Smooth muscle cell (in vitro differentiated cells): ENCODE measurements at regions not wholly inside any gene's neighbourhood (a gene's known extent, or its start where the extent isn't known, plus 50 kb on each side); places are given as distances from the start of the nearest gene placed in this dataset.

ENCODE experiments used
- DNase-seq: peaks from one replicate; lab custom pipeline; 2025; ENCODE audit not compliant: unreplicated experiment; lab: John Stamatoyannopoulos, UW
- H2AFZ ChIP-seq: fragments of 200-600 bp; sonication (generic); 2 replicates; pipeline ENCODE4 v1.6.0; 2016; ENCODE audit warnings: antibody characterized with exemption, low read depth, mild to moderate bottlenecking
- H3F3A ChIP-seq: fragments of 200-600 bp; sonication (generic); 2 replicates; pipeline ENCODE4 v1.6.0; 2017; ENCODE audit warnings: antibody characterized with exemption, low read depth
- H3K27ac ChIP-seq: fragments of 200-600 bp; sonication (generic); 2 replicates; pipeline ENCODE4 v1.5.1; 2016; ENCODE audit warnings: low read depth, mild to moderate bottlenecking
- H3K27me3 ChIP-seq: fragments of 200-600 bp; sonication (generic); 2 replicates; pipeline ENCODE4 v1.6.1; 2016; ENCODE audit warnings: low read depth, mild to moderate bottlenecking
- H3K36me3 ChIP-seq: fragments of 200-600 bp; sonication (generic); 2 replicates; pipeline ENCODE4 v1.5.1; 2016; ENCODE audit warnings: low read depth
- H3K4me1 ChIP-seq: fragments of 200-600 bp; sonication (generic); 2 replicates; pipeline ENCODE4 v1.5.1; 2016; ENCODE audit warnings: low read depth
- H3K4me2 ChIP-seq: fragments of 200-600 bp; sonication (generic); 2 replicates; pipeline ENCODE4 v1.6.0; 2016; ENCODE audit warnings: mild to moderate bottlenecking
- H3K4me3 ChIP-seq: fragments of 200-600 bp; sonication (generic); 2 replicates; pipeline ENCODE4 v1.5.1; 2016; ENCODE audit warnings: mild to moderate bottlenecking
- H3K79me2 ChIP-seq: fragments of 200-600 bp; sonication (generic); 2 replicates; pipeline ENCODE4 v1.6.0; 2016; ENCODE audit warnings: low read depth, mild to moderate bottlenecking
- H3K9ac ChIP-seq: fragments of 200-600 bp; sonication (generic); 2 replicates; pipeline ENCODE4 v1.6.0; 2016; ENCODE audit warnings: low read depth
- H3K9me3 ChIP-seq: fragments of 200-600 bp; sonication (generic); replicated peaks from 2 replicates; pipeline ENCODE4 v1.5.1; 2016; ENCODE audit warnings: low read depth
- H4K20me1 ChIP-seq: fragments of 200-600 bp; sonication (generic); 2 replicates; pipeline ENCODE4 v1.6.0; 2016; ENCODE audit warnings: low read depth
- WGBS: methylation state at CpG from one replicate; pipeline ENCODE4 v1.1.7; 2016; ENCODE audit warnings: low lambda C conversion rate; 5-methylcytosine and 5-hydroxymethylcytosine counted together
- TF ChIP-seq, protein P1 (sequence below): fragments of 200-600 bp; sonication (generic); IDR thresholded peaks from 2 replicates; pipeline ENCODE4 v1.5.1; 2017; ENCODE audit warnings: borderline replicate concordance, mild to moderate bottlenecking, antibody characterized with exemption; ENCODE audit not compliant: insufficient read depth, poor library complexity, severe bottlenecking

DNA sequence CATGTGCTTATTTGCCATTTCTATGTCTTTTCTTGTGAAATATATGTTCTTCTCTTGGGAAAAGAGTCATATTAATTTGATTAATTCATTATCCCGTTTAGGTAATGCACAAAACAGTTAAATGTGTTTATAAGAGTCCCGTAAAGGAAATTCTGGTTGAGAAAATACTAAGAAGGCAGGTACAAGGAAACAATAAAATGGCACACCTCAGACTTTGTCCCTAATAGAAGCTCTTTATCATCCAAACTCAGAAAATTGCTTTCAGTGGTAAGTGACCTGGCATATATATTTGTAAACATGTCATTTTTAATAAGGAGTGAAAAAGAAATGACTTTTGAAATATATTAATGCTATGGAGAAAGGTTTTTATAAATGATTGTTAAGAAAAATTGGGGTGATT is 540.5 kb upstream of the CITED2 start:
- Histone ChIP-seq H3K36me3 (no peaks in the 10 kb centered on the region), H3K27ac (no peak overlapping the region), H3F3A (no peaks in the 10 kb centered on the region), H2AFZ (no peak overlapping the region), H3K4me2 (no peak overlapping the region), H3K4me1 (peaks cover 19% of the 10 kb centered on the region), H4K20me1 (no peaks in the 10 kb centered on the region), H3K4me3 (no peak overlapping the region), H3K9me3 (no peaks in the 10 kb centered on the region), H3K27me3 (no peaks in the 10 kb centered on the region), H3K79me2 (no peaks in the 10 kb centered on the region), H3K9ac (no peak overlapping the region)
- TF ChIP-seq, protein P1, sequence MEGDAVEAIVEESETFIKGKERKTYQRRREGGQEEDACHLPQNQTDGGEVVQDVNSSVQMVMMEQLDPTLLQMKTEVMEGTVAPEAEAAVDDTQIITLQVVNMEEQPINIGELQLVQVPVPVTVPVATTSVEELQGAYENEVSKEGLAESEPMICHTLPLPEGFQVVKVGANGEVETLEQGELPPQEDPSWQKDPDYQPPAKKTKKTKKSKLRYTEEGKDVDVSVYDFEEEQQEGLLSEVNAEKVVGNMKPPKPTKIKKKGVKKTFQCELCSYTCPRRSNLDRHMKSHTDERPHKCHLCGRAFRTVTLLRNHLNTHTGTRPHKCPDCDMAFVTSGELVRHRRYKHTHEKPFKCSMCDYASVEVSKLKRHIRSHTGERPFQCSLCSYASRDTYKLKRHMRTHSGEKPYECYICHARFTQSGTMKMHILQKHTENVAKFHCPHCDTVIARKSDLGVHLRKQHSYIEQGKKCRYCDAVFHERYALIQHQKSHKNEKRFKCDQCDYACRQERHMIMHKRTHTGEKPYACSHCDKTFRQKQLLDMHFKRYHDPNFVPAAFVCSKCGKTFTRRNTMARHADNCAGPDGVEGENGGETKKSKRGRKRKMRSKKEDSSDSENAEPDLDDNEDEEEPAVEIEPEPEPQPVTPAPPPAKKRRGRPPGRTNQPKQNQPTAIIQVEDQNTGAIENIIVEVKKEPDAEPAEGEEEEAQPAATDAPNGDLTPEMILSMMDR: no peak
- no peak for DNase-seq
- 93% methylated on average over 2 of the region's 2 CpGs for WGBS

DNA sequence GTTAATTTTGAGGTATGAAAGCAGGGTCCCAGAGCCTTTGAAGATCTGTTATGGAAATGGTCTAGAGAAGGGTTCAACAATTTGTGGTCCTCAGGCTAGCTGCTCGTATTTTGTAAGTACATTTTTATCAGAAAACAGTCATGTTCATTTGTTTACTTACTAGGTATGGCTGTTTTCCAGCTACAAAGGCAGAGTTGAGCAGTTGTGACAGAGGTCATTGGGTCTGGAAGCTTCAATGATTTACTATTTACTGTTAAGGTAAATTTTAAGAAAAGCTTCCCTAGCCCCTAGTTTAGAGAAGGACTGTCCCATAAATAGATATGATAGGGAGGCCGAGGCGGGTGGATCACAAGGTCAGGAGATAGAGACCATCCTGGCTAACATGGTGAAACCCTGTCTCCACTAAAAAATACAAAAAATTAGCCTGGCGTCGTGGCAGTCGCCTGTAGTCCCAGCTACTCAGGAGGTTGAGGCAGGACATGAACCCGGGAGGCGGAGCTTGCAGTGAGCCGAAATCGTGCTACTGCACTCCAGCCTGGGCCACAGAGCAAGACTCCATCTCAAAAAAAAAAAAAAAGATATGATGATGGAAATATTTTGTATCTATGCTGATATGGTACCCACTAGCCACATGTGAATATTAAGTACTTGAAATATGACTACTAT is 538.4 kb upstream of the CITED2 start:
- no peak for DNase-seq
- WGBS: 96% methylated on average over 10 of the region's 10 CpGs
- Histone ChIP-seq H3K36me3 (no peaks in the 10 kb centered on the region), H3K4me3 (no peak overlapping the region), H3K27me3 (no peaks in the 10 kb centered on the region), H3K4me1 (peaks cover 6% of the 10 kb centered on the region), H2AFZ (peak overlapping the region; percentile 63), H4K20me1 (no peaks in the 10 kb centered on the region), H3K4me2 (no peak overlapping the region), H3K9ac (no peak overlapping the region), H3K27ac (no peak overlapping the region), H3K79me2 (no peaks in the 10 kb centered on the region), H3F3A (no peaks in the 10 kb centered on the region), H3K9me3 (no peaks in the 10 kb centered on the region)
- TF ChIP-seq, protein P1: no peak

DNA sequence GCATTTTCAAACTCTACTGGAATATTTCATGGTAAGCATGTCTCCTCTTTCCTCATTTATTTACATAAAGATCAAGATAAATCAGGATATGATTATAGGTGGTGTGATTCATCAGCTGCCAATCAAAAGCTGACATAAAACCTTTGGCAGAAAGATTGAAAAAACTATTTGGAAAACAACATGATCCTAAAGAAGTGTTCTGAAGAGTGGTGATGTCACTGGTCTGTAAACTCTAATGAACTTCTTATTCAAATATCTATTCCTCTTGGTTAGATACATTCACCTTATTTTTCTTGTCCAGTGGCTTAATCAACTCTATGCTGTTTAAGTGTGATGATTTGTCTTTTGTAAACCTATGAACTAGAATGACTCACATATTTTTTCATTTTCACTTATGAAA is 535.5 kb upstream of the CITED2 start:
- H3F3A ChIP-seq: no peaks in the 10 kb centered on the region
- no peak overlapping the region for H3K9ac ChIP-seq
- peaks cover 8% of the 10 kb centered on the region for H3K4me1 ChIP-seq
- H4K20me1 ChIP-seq: no peaks in the 10 kb centered on the region
- H3K4me2 ChIP-seq: no peak overlapping the region
- DNase-seq: no peak
- H3K9me3 ChIP-seq: no peaks in the 10 kb centered on the region
- no peaks in the 10 kb centered on the region for H3K36me3 ChIP-seq
- H3K4me3 ChIP-seq: no peak overlapping the region
- TF ChIP-seq, protein P1: no peak
- no peaks in the 10 kb centered on the region for H3K79me2 ChIP-seq
- H2AFZ ChIP-seq: no peak overlapping the region
- no peaks in the 10 kb centered on the region for H3K27me3 ChIP-seq
- no peak overlapping the region for H3K27ac ChIP-seq

DNA sequence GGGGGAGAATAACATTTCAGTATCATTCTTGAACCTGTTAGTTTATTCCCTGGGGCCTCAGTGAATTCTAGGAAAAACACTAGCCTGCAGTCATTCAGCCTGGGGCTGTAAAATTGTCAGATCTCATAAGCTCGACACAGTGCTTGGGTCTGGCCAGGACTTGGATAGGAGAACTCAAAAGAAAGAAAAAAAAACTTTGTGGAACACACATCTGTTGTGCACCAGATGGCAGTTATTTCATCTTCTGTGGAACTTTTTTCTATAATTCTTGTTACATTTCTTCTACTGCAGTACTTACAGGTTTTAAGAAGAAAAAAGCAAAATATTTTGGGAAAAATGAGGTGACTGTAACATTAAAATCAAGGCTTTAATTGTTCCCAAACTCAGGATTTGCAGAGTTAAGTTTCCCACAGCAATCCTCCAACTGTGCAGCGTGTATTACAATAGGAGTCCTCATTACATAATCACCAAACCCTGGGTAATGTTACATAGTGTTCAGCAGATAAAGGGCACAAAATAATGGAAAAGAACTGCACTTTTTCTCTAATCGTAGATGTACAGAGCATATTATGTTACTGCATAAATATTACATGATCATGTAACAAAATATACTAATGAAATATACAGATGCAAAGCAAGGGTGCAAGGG is 531.1 kb upstream of the CITED2 start:
- no peaks in the 10 kb centered on the region for H3K36me3 ChIP-seq
- no peaks in the 10 kb centered on the region for H3F3A ChIP-seq
- H3K9me3 ChIP-seq: no peaks in the 10 kb centered on the region
- H3K79me2 ChIP-seq: no peaks in the 10 kb centered on the region
- peaks cover 9% of the 10 kb centered on the region for H3K4me1 ChIP-seq
- no peak overlapping the region for H3K27ac ChIP-seq
- no peak overlapping the region for H3K4me3 ChIP-seq
- DNase-seq: no peak
- H3K9ac ChIP-seq: no peak overlapping the region
- no peak overlapping the region for H2AFZ ChIP-seq
- WGBS: 59% methylated on average over 3 of the region's 3 CpGs
- TF ChIP-seq, protein P1: no peak
- H3K4me2 ChIP-seq: no peak overlapping the region
- no peaks in the 10 kb centered on the region for H4K20me1 ChIP-seq
- H3K27me3 ChIP-seq: no peaks in the 10 kb centered on the region
